ENCODE measurements at regions not wholly inside any gene's neighbourhood (a gene's known extent, or its start where the extent isn't known, plus 50 kb on each side); places are given as distances from the start of the nearest gene placed in this dataset.

- DNase-seq = no peak
These were observed 230.5 kb upstream of the ZNF32 start for GRCh38 chr10:43879162-43879561.

GRCh38 chr10:43878386-43878785 is 229.7 kb upstream of the ZNF32 start:
- peak in 2 of 51 donors; percentile 5 for DNase-seq

- no peak for DNase-seq
These were observed 228.3 kb upstream of the ZNF32 start for GRCh38 chr10:43876976-43877375.

GRCh38 chr10:43874984-43875383 is 226.3 kb upstream of the ZNF32 start:
- no peak for DNase-seq

- DNase-seq = no peak
These were observed 225.0 kb upstream of the ZNF32 start for GRCh38 chr10:43873717-43874116.

- DNase-seq = no peak
These were observed 224.0 kb upstream of the ZNF32 start for GRCh38 chr10:43872644-43873043.

GRCh38 chr10:43871545-43871944 is 222.9 kb upstream of the ZNF32 start:
- DNase-seq = no peak

GRCh38 chr10:43870968-43871439 is 222.3 kb upstream of the ZNF32 start:
- no peak for DNase-seq

GRCh38 chr10:43869669-43870322 is 221.1 kb upstream of the ZNF32 start:
- no peak for DNase-seq

GRCh38 chr10:43868952-43869351 is 220.3 kb upstream of the ZNF32 start:
- no peak for DNase-seq

GRCh38 chr10:43867667-43868565 is 219.2 kb upstream of the ZNF32 start:
- no peak for DNase-seq

GRCh38 chr10:43867113-43867512 is 218.4 kb upstream of the ZNF32 start:
- no peak for DNase-seq

GRCh38 chr10:43866712-43867111 is 218.0 kb upstream of the ZNF32 start:
- DNase-seq = no peak

GRCh38 chr10:43865265-43866135 is 216.8 kb upstream of the ZNF32 start:
- no peak for DNase-seq

GRCh38 chr10:43864656-43865055 is 216.0 kb upstream of the ZNF32 start:
- no peak for DNase-seq

GRCh38 chr10:43863859-43864591 is 215.3 kb upstream of the ZNF32 start:
- no peak for DNase-seq

- DNase-seq = no peak
These were observed 214.6 kb upstream of the ZNF32 start for GRCh38 chr10:43863270-43863669.

- no peak for DNase-seq
These were observed 214.1 kb upstream of the ZNF32 start for GRCh38 chr10:43862756-43863155.

- DNase-seq = no peak
These were observed 213.5 kb upstream of the ZNF32 start for GRCh38 chr10:43861966-43862751.

GRCh38 chr10:43859016-43859525 is 210.4 kb upstream of the ZNF32 start:
- DNase-seq = no peak

Measured in hypothalamus (tissue), 51 donors.